Keratinocyte (primary cell): ENCODE measurements at regions not wholly inside any gene's neighbourhood (a gene's known extent, or its start where the extent isn't known, plus 50 kb on each side); places are given as distances from the start of the nearest gene placed in this dataset.

ENCODE experiments used
- DNase-seq: peaks from one replicate; pipeline ENCODE4 v3.0.0-alpha.2; 2011; ENCODE audit warnings: low read depth, missing footprints, low spot score
- FAIRE-seq: peaks from 2 replicates; lab custom pipeline; 2011; peaks lifted over from hg19 to GRCh38; lab: Jason Lieb, UNC
- H2AFZ ChIP-seq: 2 replicates; pipeline ENCODE4 v1.6.0; 2012; ENCODE audit warnings: low read length, control low read depth, inconsistent platforms; ENCODE audit not compliant: control insufficient read depth
- H3K27ac ChIP-seq: 2 replicates; pipeline ENCODE4 v1.5.1; 2011; ENCODE audit warnings: low read length; ENCODE audit not compliant: control insufficient read depth, insufficient read depth
- H3K27me3 ChIP-seq: 3 replicates; pipeline ENCODE4 v1.6.0; 2011; ENCODE audit warnings: low read length; ENCODE audit not compliant: control insufficient read depth, insufficient read depth; ENCODE audit errors: extremely low read depth
- H3K36me3 ChIP-seq, 2 experiments: 2 replicates in 1 of 2; 3 replicates in 1 of 2; pipeline ENCODE4 v1.5.1; 2011; ENCODE audit warnings: low read length in 2 of 2, mild to moderate bottlenecking in 1 of 2; ENCODE audit not compliant: control insufficient read depth in 2 of 2, insufficient read depth in 2 of 2; ENCODE audit errors: extremely low read depth in 1 of 2
- H3K4me1 ChIP-seq: 3 replicates; pipeline ENCODE4 v1.5.1; 2011; ENCODE audit warnings: low read length; ENCODE audit not compliant: control insufficient read depth, insufficient read depth; ENCODE audit errors: extremely low read depth
- H3K4me2 ChIP-seq: 3 replicates; pipeline ENCODE4 v1.6.0; 2011; ENCODE audit warnings: low read depth, low read length; ENCODE audit not compliant: control insufficient read depth, insufficient read depth; ENCODE audit errors: extremely low read depth
- H3K4me3 ChIP-seq, 3 experiments: fragments of 200-600 bp in 1 of 3; sonication (generic) in 1 of 3; 2 replicates in 2 of 3; 3 replicates in 1 of 3; pipeline ENCODE4 v1.5.1; 2011 to 2016; ENCODE audit warnings: low read length in 3 of 3, mild to moderate bottlenecking in 3 of 3, control low read depth in 2 of 3, inconsistent platforms in 1 of 3, low read depth in 1 of 3, mixed read lengths in 1 of 3, mixed run types in 1 of 3, moderate library complexity in 1 of 3; ENCODE audit not compliant: control insufficient read depth in 2 of 3, insufficient read depth in 2 of 3; ENCODE audit errors: extremely low read depth in 1 of 3
- H3K79me2 ChIP-seq: 2 replicates; pipeline ENCODE4 v1.6.0; 2012; ENCODE audit warnings: low read length; ENCODE audit not compliant: control insufficient read depth, insufficient read depth
- H3K9ac ChIP-seq: 3 replicates; pipeline ENCODE4 v1.6.0; 2011; ENCODE audit warnings: low read length; ENCODE audit not compliant: control insufficient read depth, insufficient read depth; ENCODE audit errors: extremely low read depth
- H3K9me1 ChIP-seq: 3 replicates; pipeline ENCODE4 v1.6.0; 2011; ENCODE audit warnings: low read length; ENCODE audit not compliant: control insufficient read depth, insufficient read depth; ENCODE audit errors: extremely low read depth
- H3K9me3 ChIP-seq: 2 replicates; pipeline ENCODE4 v1.5.1; 2012; ENCODE audit warnings: low read depth, low read length; ENCODE audit not compliant: control insufficient read depth
- H4K20me1 ChIP-seq: 3 replicates; pipeline ENCODE4 v1.6.0; 2011; ENCODE audit warnings: low read length; ENCODE audit not compliant: control insufficient read depth, insufficient read depth; ENCODE audit errors: extremely low read depth
- CTCF ChIP-seq, 3 experiments: IDR thresholded peaks in 1 of 3; conservative IDR thresholded peaks in 1 of 3; optimal IDR thresholded peaks in 1 of 3; 2 replicates in 2 of 3; 3 replicates in 1 of 3; pipeline versions ENCODE3 to v1.5.1; 2011; ENCODE audit warnings: low read length in 3 of 3, mild to moderate bottlenecking in 3 of 3, moderate library complexity in 2 of 3, control low read depth in 1 of 3, inconsistent platforms in 1 of 3; ENCODE audit not compliant: insufficient read depth in 2 of 3; ENCODE audit errors: extremely low read depth in 1 of 3
- EZH2 ChIP-seq: IDR thresholded peaks from one replicate; pipeline ENCODE4 v1.6.1; 2012; ENCODE audit warnings: inconsistent platforms, mild to moderate bottlenecking, low read length, moderate library complexity
- dilution Hi-C: fragments of 300-500 bp; cut with MboI; formaldehyde crosslinking; loops from one replicate; pipeline ENCODE4 v1.7.0; 2020; ENCODE audit warnings: low sequenced_read_pairs; ENCODE audit not compliant: extremely low pct_ligation_motif_present

DNA sequence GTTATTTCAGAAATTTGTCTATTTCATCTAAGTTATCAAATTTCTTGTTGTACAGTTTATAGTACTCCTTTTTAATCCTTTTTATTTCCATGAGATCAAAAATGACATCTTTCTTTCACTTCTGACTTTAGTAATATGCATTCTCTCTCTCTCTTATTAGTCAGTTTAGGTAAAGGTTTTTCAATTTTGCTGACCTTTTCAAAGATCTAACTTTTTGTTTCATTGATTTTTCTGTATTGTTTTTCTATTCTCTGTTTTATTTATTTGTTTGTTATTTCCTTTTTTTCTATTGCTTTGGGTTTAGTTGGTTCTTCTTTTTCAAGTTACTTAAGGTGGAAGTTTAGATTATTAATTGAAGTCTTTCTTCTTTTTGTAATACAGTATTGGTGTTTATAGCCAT, 294.2 kb downstream of the CCDC85A start:
- Histone ChIP-seq H3K9me1 (no peaks in the 10 kb centered on the region), H3K9ac (no peak overlapping the region), H3K27ac (no peak overlapping the region), H3K4me1 (peaks cover 5% of the 10 kb centered on the region), H4K20me1 (no peaks in the 10 kb centered on the region), H3K9me3 (no peaks in the 10 kb centered on the region), H3K36me3 (no peaks in the 10 kb centered on the region), H3K4me3 (no peak overlapping the region), H2AFZ (no peak overlapping the region), H3K27me3 (no peaks in the 10 kb centered on the region), H3K79me2 (no peaks in the 10 kb centered on the region), H3K4me2 (no peak overlapping the region)
- TF ChIP-seq CTCF (optimal IDR thresholded peaks at IDR 0.05 in 1 of 3, IDR thresholded peaks at IDR 0.05 in 1 of 3, conservative IDR thresholded peaks at IDR 0.05 in 1 of 3; ENCODE audit: extremely low read depth in 1 of 3, insufficient read depth in 2 of 3, low read length in 3 of 3) (no peak), EZH2 (no peak)
- no peak for DNase-seq
- FAIRE-seq, result no peak
- dilution Hi-C loops, result no loop called here

DNA sequence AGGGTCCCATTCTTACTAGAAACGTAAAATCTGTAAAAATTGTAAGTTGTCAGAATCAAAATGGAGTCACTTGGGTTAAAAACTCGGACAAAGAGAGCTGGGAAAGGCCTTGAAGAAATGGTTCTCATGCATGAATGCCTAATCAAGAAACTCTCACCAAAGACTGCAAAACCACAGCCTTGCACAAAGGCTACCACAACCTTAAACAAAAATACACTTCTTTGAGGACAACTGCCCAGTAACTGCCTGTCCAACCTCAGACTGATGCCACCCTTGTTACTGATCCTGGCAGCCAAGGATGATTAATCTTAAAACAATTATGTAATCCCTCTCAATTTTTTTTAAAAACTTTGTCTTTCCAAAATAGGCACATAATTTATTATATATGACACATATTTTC, 299.3 kb downstream of the CCDC85A start:
- DNase-seq (no peak), FAIRE-seq (no peak)
- Histone ChIP-seq H3K4me3 (no peak overlapping the region), H3K27me3 (no peaks in the 10 kb centered on the region), H3K9me1 (no peaks in the 10 kb centered on the region), H3K4me2 (no peak overlapping the region), H3K4me1 (no peaks in the 10 kb centered on the region), H3K79me2 (no peaks in the 10 kb centered on the region), H2AFZ (no peak overlapping the region), H3K9me3 (no peaks in the 10 kb centered on the region), H3K27ac (no peak overlapping the region), H4K20me1 (no peaks in the 10 kb centered on the region), H3K36me3 (no peaks in the 10 kb centered on the region), H3K9ac (no peak overlapping the region)
- no peak for TF ChIP-seq CTCF (optimal IDR thresholded peaks at IDR 0.05 in 1 of 3, IDR thresholded peaks at IDR 0.05 in 1 of 3, conservative IDR thresholded peaks at IDR 0.05 in 1 of 3; ENCODE audit: extremely low read depth in 1 of 3, insufficient read depth in 2 of 3, low read length in 3 of 3)
- no peak for TF ChIP-seq EZH2
- dilution Hi-C loops, result no loop called here
